ENCODE measurements at regions not wholly inside any gene's neighbourhood (a gene's known extent, or its start where the extent isn't known, plus 50 kb on each side); places are given as distances from the start of the nearest gene placed in this dataset.

DNA sequence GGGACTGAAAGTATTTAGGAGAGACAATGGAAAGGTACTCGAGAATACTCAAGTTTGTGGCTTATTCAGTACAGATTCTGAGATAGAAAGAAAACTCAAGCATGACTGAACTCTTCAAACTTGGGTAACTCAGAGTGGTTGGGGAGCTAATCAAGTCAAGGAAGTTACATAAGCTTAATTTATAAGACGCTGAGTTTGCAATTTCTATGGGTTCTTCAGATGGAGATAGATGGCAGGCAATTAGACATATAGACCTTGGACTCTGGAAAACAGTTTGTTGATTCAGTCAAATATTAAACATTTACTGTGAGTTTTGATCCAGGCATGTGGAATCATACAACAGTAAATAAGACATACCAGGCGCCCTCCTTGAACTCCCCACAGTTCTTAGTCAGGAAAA lies 1749.9 kb upstream of the TENM3 start:
- H3K36me3 ChIP-seq = no peaks in the 10 kb centered on the region
- in situ Hi-C loops (cut with MboI; ENCODE audit: low sequenced_read_pairs in 4 of 4) = no loop called here
- no peak for ATAC-seq
- no peak for TF ChIP-seq POLR2A (IDR thresholded peaks at IDR 0.05)
- TF ChIP-seq, protein P1, sequence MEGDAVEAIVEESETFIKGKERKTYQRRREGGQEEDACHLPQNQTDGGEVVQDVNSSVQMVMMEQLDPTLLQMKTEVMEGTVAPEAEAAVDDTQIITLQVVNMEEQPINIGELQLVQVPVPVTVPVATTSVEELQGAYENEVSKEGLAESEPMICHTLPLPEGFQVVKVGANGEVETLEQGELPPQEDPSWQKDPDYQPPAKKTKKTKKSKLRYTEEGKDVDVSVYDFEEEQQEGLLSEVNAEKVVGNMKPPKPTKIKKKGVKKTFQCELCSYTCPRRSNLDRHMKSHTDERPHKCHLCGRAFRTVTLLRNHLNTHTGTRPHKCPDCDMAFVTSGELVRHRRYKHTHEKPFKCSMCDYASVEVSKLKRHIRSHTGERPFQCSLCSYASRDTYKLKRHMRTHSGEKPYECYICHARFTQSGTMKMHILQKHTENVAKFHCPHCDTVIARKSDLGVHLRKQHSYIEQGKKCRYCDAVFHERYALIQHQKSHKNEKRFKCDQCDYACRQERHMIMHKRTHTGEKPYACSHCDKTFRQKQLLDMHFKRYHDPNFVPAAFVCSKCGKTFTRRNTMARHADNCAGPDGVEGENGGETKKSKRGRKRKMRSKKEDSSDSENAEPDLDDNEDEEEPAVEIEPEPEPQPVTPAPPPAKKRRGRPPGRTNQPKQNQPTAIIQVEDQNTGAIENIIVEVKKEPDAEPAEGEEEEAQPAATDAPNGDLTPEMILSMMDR (IDR thresholded peaks at IDR 0.05 in 4 of 5, conservative IDR thresholded peaks at IDR 0.05 in 1 of 5) = no peak
- DNase-seq = no peak
- H3K9me3 ChIP-seq = no peaks in the 10 kb centered on the region
- no peaks in the 10 kb centered on the region for H3K27me3 ChIP-seq
- H3K4me1 ChIP-seq = no peaks in the 10 kb centered on the region
- no peak overlapping the region for H3K27ac ChIP-seq
- intact Hi-C loops (cut with DNase I; ENCODE audit: low total_unique reads) = no loop called here
- H3K4me3 ChIP-seq = no peak overlapping the region

DNA sequence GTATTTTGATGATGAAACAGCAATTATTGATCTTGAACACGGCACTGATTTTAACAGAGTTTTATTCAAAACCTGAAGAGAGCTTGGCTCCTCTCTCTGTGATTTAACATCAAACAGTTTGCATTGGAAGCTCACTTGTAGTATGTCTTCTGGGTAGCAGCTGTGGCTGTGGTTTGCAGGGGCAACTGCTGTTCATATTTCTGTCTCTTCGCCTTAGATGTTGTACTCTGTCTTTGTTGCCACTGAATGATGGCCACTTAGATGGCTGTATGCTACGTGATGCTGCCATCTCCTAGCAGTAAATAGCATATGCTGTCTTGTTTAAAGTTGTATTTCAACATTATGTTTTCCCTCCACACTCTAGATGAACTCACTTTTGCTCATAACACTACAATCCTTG lies 1743.0 kb upstream of the TENM3 start:
- Histone ChIP-seq H3K9me3 (no peaks in the 10 kb centered on the region), H3K36me3 (no peaks in the 10 kb centered on the region), H3K4me1 (no peaks in the 10 kb centered on the region), H3K27ac (no peak overlapping the region), H3K4me3 (no peak overlapping the region), H3K27me3 (no peaks in the 10 kb centered on the region)
- ATAC-seq = no peak
- TF ChIP-seq POLR2A (IDR thresholded peaks at IDR 0.05) = no peak
- TF ChIP-seq, protein P1 (IDR thresholded peaks at IDR 0.05 in 4 of 5, conservative IDR thresholded peaks at IDR 0.05 in 1 of 5) = no peak
- in situ Hi-C loops (cut with MboI; ENCODE audit: low sequenced_read_pairs in 4 of 4) (no loop called here), intact Hi-C loops (cut with DNase I; ENCODE audit: low total_unique reads) (no loop called here)
- DNase-seq = no peak

DNA sequence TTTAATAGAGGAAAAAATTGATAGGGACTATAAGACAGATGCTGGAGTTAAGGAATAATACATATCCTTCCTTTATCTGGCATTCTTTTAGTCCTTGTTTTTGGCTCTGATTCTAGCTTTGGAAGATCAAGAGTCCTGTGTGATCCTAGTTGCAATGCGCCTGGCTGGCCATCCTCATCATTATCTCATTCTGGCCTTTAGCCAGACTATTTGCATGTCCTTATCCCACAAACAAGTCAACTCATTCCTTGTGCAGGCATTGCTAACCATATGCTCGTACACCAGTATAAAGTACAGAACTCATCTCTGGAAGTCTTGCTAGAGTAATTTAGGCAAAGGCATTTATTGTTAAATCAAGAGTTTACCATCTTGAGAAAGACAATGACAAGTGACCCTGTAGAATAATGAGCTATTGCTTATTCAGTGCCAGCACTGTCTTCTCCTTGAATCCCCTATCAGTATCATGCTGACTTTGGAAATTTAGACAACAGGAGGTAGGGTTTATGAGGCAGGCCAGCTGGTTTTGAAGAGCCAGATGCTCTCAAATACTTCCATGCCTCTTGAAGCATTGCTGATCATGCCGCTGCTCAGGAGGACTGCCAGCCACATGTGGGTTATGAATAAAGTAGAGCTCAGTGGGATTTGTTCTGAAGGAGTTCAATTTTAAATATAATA lies 1730.3 kb upstream of the TENM3 start:
- intact Hi-C loops (cut with DNase I; ENCODE audit: low total_unique reads) = no loop called here
- in situ Hi-C loops (cut with MboI; ENCODE audit: low sequenced_read_pairs in 4 of 4) = no loop called here
- Histone ChIP-seq H3K4me3 (no peak overlapping the region), H3K27me3 (no peaks in the 10 kb centered on the region), H3K4me1 (no peaks in the 10 kb centered on the region), H3K27ac (no peak overlapping the region), H3K36me3 (no peaks in the 10 kb centered on the region), H3K9me3 (no peaks in the 10 kb centered on the region)
- DNase-seq (no peak), ATAC-seq (no peak)
- TF ChIP-seq, protein P1 (IDR thresholded peaks at IDR 0.05 in 4 of 5, conservative IDR thresholded peaks at IDR 0.05 in 1 of 5) = no peak
- no peak for TF ChIP-seq POLR2A (IDR thresholded peaks at IDR 0.05)

DNA sequence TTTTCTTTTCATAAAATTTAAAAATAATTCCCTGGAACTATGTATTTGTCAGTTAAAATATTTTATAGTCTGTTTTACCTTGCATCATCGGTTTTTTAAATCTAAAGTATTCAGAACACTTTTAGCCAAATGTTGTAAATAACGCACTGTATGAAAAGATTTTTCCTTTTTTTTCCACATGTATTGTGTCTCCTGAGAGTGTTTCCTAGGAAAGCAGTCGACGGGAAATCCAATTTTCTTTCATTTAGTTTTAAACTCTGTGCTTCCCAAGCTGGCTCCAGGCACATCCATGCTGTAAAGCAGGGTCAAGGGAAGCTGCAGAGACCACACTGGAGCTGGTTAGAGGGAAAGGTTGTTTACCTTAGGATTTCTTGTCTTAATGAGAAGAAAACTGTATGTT lies 1724.3 kb upstream of the TENM3 start:
- H3K27me3 ChIP-seq = no peaks in the 10 kb centered on the region
- no peaks in the 10 kb centered on the region for H3K36me3 ChIP-seq
- H3K9me3 ChIP-seq = no peaks in the 10 kb centered on the region
- intact Hi-C loops (cut with DNase I; ENCODE audit: low total_unique reads) = no loop called here
- DNase-seq (no peak), ATAC-seq (no peak)
- no peak overlapping the region for H3K4me3 ChIP-seq
- in situ Hi-C loops (cut with MboI; ENCODE audit: low sequenced_read_pairs in 4 of 4) = no loop called here
- H3K4me1 ChIP-seq = no peaks in the 10 kb centered on the region
- H3K27ac ChIP-seq = no peak overlapping the region
- TF ChIP-seq POLR2A (IDR thresholded peaks at IDR 0.05) = no peak
- TF ChIP-seq, protein P1 (IDR thresholded peaks at IDR 0.05 in 4 of 5, conservative IDR thresholded peaks at IDR 0.05 in 1 of 5) = no peak

DNA sequence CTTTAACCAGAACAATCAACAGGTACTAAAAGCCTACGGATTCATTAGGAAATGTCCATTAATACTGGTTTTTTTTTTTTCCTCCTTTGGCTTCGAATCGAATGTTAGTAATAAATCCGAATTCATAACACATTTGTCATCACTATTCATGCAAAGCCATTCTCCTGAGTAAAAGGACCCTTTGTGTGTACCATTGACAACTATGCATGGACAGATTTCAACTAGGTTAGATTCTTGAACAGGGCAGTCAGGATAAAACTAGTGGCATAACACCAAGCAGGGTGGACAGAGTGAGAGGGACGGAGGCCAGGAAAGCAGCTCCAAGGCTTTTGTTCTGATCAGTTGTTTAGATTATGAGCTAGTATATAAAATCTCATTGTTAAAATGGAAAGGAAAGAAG lies 1722.0 kb upstream of the TENM3 start:
- no peak overlapping the region for H3K4me3 ChIP-seq
- intact Hi-C loops (cut with DNase I; ENCODE audit: low total_unique reads) (no loop called here), in situ Hi-C loops (cut with MboI; ENCODE audit: low sequenced_read_pairs in 4 of 4) (no loop called here)
- no peak for DNase-seq
- no peaks in the 10 kb centered on the region for H3K27me3 ChIP-seq
- no peak for ATAC-seq
- TF ChIP-seq, protein P1 (IDR thresholded peaks at IDR 0.05 in 4 of 5, conservative IDR thresholded peaks at IDR 0.05 in 1 of 5) = no peak
- no peak for TF ChIP-seq POLR2A (IDR thresholded peaks at IDR 0.05)
- no peaks in the 10 kb centered on the region for H3K9me3 ChIP-seq
- H3K36me3 ChIP-seq = no peaks in the 10 kb centered on the region
- no peak overlapping the region for H3K27ac ChIP-seq
- no peaks in the 10 kb centered on the region for H3K4me1 ChIP-seq

Measured in gastrocnemius medialis (tissue), 4 donors.